ENCODE measurements at regions not wholly inside any gene's neighbourhood (a gene's known extent, or its start where the extent isn't known, plus 50 kb on each side); places are given as distances from the start of the nearest gene placed in this dataset.

- no peak overlapping the region for H3K4me3 ChIP-seq (ENCODE audit: low read depth, low read length)
- no peak for TF ChIP-seq CTCF (IDR thresholded peaks at IDR 0.05; ENCODE audit: low read depth, low read length, missing control alignments)
- no peaks in the 10 kb centered on the region for H3K27me3 ChIP-seq (replicated peaks)
- in situ Hi-C loops (cut with HindIII; ENCODE audit: low pct_ligation_motif_present, low sequenced_read_pairs), result no loop called here
- H3K36me3 ChIP-seq (replicated peaks), result no peaks in the 10 kb centered on the region
- DNase-seq, result no peak
- H3K27ac ChIP-seq, result no peak overlapping the region
Measured at GRCh38 chr9:18052060-18052459, 421.9 kb upstream of the ADAMTSL1 start.

DNA sequence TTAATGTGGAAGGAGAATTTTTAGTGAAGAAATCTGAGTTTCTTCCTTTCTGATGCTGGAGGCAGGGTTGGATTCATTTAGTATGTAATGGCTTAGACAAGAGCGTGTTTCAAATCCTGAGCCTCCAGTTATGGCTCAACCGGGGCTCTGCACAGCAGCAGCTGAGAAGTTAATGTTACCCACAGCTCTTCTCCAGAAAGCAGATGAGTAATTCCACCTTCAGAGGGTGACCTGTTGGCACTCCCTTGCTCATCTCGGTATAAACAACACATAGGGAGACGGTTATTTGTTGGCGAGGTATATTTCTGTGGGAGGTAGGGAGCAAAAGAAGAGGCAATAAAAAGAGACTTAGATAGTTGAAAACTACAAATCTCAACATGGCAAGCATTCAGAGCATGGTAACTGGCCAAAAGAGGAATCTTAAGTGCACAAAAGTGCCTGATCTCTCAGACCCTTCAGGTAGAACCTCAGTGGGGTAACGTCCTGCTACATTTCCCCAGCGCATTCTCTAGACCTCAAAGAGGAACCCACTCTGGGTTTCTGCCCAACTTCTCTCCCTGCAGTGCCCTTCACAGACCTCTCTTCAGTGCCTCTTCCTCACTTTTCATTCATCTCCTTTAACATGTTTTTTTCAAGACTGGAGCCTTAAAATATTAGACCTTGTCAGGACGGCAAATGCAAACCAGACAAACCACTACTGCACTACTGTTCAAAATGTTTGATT lies 417.5 kb upstream of the ADAMTSL1 start:
- in situ Hi-C loops (cut with HindIII; ENCODE audit: low pct_ligation_motif_present, low sequenced_read_pairs), result no loop called here
- Histone ChIP-seq H3K36me3 (replicated peaks) (no peaks in the 10 kb centered on the region), H3K4me3 (ENCODE audit: low read depth, low read length) (no peak overlapping the region), H3K27me3 (replicated peaks) (no peaks in the 10 kb centered on the region), H3K27ac (no peak overlapping the region)
- no peak for TF ChIP-seq CTCF (IDR thresholded peaks at IDR 0.05; ENCODE audit: low read depth, low read length, missing control alignments)
- no peak for DNase-seq

GRCh38 chr9:18056993-18057369 lies 417.0 kb upstream of the ADAMTSL1 start:
- Histone ChIP-seq H3K36me3 (replicated peaks) (no peaks in the 10 kb centered on the region), H3K4me3 (ENCODE audit: low read depth, low read length) (no peak overlapping the region), H3K27ac (no peak overlapping the region), H3K27me3 (replicated peaks) (no peaks in the 10 kb centered on the region)
- no peak for TF ChIP-seq CTCF (IDR thresholded peaks at IDR 0.05; ENCODE audit: low read depth, low read length, missing control alignments)
- DNase-seq, result no peak
- in situ Hi-C loops (cut with HindIII; ENCODE audit: low pct_ligation_motif_present, low sequenced_read_pairs), result no loop called here

- no peak for TF ChIP-seq CTCF (IDR thresholded peaks at IDR 0.05; ENCODE audit: low read depth, low read length, missing control alignments)
- Histone ChIP-seq H3K36me3 (replicated peaks) (no peaks in the 10 kb centered on the region), H3K27me3 (replicated peaks) (no peaks in the 10 kb centered on the region), H3K27ac (no peak overlapping the region), H3K4me3 (ENCODE audit: low read depth, low read length) (no peak overlapping the region)
- in situ Hi-C loops (cut with HindIII; ENCODE audit: low pct_ligation_motif_present, low sequenced_read_pairs), result no loop called here
- no peak for DNase-seq
Measured at GRCh38 chr9:18058564-18059442, 415.1 kb upstream of the ADAMTSL1 start.

GRCh38 chr9:18059447-18059846 lies 414.5 kb upstream of the ADAMTSL1 start:
- DNase-seq, result no peak
- H3K4me3 ChIP-seq (ENCODE audit: low read depth, low read length), result no peak overlapping the region
- no peaks in the 10 kb centered on the region for H3K27me3 ChIP-seq (replicated peaks)
- H3K36me3 ChIP-seq (replicated peaks), result no peaks in the 10 kb centered on the region
- in situ Hi-C loops (cut with HindIII; ENCODE audit: low pct_ligation_motif_present, low sequenced_read_pairs), result no loop called here
- TF ChIP-seq CTCF (IDR thresholded peaks at IDR 0.05; ENCODE audit: low read depth, low read length, missing control alignments), result no peak
- H3K27ac ChIP-seq, result no peak overlapping the region
